RWPE1 (cell line): ENCODE measurements at regions not wholly inside any gene's neighbourhood (a gene's known extent, or its start where the extent isn't known, plus 50 kb on each side); places are given as distances from the start of the nearest gene placed in this dataset.

Experiments used
- CTCF ChIA-PET: fragments of 350-600 bp; sonication (Branson Sonifier 250); formaldehyde crosslinking; extraction: SDS; loops from one replicate; lab custom pipeline; 2021; lab: Yijun Ruan, JAX
- POLR2A ChIA-PET: fragments of 400-600 bp; formaldehyde crosslinking; extraction: SDS; loops from one replicate; lab custom pipeline; 2020; ENCODE audit warnings: antibody characterized with exemption; ENCODE audit not compliant: low non-redundant PET; lab: Yijun Ruan, JAX
- DNase-seq: peaks from one replicate; pipeline ENCODE4 v3.0.0; 2012; ENCODE audit warnings: low spot score
- H3K27ac ChIP-seq: fragments of 450-650 bp; 2 replicates; pipeline ENCODE4 v1.5.1; 2017
- CTCF ChIP-seq: fragments of 450-650 bp; conservative IDR thresholded peaks from 2 replicates; pipeline ENCODE4 v1.5.1; 2017; ENCODE audit warnings: low read depth, mild to moderate bottlenecking

DNA sequence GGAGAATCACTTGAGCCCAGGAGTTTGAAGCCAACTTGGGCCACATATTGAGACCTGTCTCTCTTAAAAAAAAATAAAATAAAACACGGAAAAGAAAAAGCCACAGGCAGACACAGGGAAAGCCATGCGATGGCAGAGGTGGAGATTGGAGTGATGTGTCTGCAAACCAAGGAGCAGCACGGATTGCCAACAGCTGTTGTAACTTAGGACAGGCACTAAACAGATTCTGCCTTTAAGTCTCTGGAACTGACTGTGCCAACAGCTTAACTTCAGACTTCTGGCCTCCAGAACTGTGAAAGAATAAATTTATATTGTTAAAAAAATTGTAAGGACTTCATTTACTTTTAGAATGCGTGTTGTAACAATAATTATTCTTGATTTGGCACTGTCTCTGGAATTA, 318.5 kb upstream of the CHD1 start:
- H3K27ac ChIP-seq, result no peak overlapping the region
- POLR2A ChIA-PET, result no interaction called here
- TF ChIP-seq CTCF, result no peak
- DNase-seq, result no peak
- CTCF ChIA-PET, result no interaction called here

GRCh38 chr5:99243111-99243510, 314.3 kb upstream of the CHD1 start:
- H3K27ac ChIP-seq, result no peak overlapping the region
- CTCF ChIA-PET, result no interaction called here
- POLR2A ChIA-PET, result no interaction called here
- no peak for TF ChIP-seq CTCF
- no peak for DNase-seq

GRCh38 chr5:99239826-99240360, 311.1 kb upstream of the CHD1 start:
- CTCF ChIA-PET, result no interaction called here
- no peak overlapping the region for H3K27ac ChIP-seq
- no peak for DNase-seq
- POLR2A ChIA-PET, result no interaction called here
- TF ChIP-seq CTCF, result no peak

DNA sequence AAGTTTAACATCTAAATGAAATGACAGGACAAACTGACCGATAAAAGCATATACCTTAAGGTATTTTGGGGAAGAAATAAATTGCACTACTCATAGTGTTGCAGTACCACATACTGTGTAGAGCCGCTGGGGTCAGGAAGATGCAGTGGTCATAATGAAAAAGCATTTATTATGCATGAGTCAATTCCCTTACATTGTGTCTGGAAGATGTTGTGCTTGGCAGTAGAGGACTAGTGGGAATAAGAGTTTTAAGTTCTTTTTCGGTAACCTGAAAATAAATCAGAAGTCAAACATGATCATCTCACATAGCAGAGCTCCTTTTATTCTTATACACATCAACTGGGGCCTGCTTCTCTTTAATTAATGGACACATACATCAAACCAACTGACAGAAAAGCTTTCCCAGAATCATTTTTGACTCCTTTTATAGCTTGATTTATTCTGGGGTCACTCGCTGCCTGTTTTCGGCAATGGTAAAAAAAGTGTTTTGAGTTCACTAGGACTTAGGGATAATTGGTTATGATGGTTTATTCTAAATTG, 262.5 kb upstream of the CHD1 start:
- ChIA-PET POLR2A (no interaction called here), CTCF (interaction anchor here (0.6 kb wide), 1 partner anchor 832 kb away, joined by 3 read pairs; no protein-coding TSS in a partner anchor)
- no peak overlapping the region for H3K27ac ChIP-seq
- TF ChIP-seq CTCF, result no peak
- DNase-seq, result no peak

GRCh38 chr5:99187611-99188010, 258.8 kb upstream of the CHD1 start:
- ChIA-PET POLR2A (no interaction called here), CTCF (interaction anchor here (0.6 kb wide), 1 partner anchor 74 kb away, joined by 3 read pairs; no protein-coding TSS in a partner anchor)
- no peak for DNase-seq
- no peak overlapping the region for H3K27ac ChIP-seq
- no peak for TF ChIP-seq CTCF

DNA sequence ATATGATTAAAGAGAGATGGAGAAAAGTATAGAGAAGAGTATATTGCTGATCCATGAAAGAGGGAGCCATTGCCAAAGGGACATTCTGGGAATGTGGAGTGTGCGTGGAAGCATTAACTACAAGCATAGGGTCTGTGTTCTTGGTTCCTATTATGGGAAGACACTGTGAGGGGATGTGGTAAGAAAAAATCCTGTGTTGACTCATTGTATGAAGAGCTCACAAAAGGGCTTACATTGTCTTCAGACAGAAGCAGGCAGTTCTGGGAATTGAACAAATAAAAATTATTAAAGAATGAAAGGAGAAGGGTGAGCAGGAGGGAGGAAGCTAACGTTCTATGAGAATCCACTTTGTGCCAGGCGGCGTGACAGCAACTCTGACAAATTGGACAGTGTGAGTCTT, 250.4 kb upstream of the CHD1 start:
- ChIA-PET POLR2A (no interaction called here), CTCF (no interaction called here)
- H3K27ac ChIP-seq, result no peak overlapping the region
- no peak for TF ChIP-seq CTCF
- DNase-seq, result no peak

- no peak overlapping the region for H3K27ac ChIP-seq
- POLR2A ChIA-PET, result no interaction called here
- no peak for TF ChIP-seq CTCF
- CTCF ChIA-PET, result no interaction called here
- no peak for DNase-seq
Measured at GRCh38 chr5:99177796-99178195, 249.0 kb upstream of the CHD1 start.
